Naive thymus-derived CD4-positive, alpha-beta T cell (primary cell): ENCODE measurements at regions not wholly inside any gene's neighbourhood (a gene's known extent, or its start where the extent isn't known, plus 50 kb on each side); places are given as distances from the start of the nearest gene placed in this dataset.
A peak's percentile ranks its signal among the peaks of the same experiment; 100 is the strongest.

Experiments
- ATAC-seq: fragments of 150-1000 bp; cut with Tn5 transposase; 2 replicates; pipeline ENCODE4 v1.10.0; 2021; ENCODE audit warnings: mild to moderate bottlenecking, moderate library complexity
- CTCF ChIA-PET: fragments of 350-600 bp; sonication (Branson Sonifier 250); formaldehyde crosslinking; loops from one replicate; lab custom pipeline; 2021; ENCODE audit warnings: antibody characterized with exemption; lab: Charles Lee
- POLR2A ChIA-PET: fragments of 350-600 bp; sonication (Branson Sonifier 250); formaldehyde crosslinking; loops from one replicate; lab custom pipeline; 2021; ENCODE audit warnings: antibody characterized with exemption, inconsistent platforms; lab: Charles Lee
- DNase-seq, 9 donors: peaks; one replicate each; pipeline versions ENCODE4 v3.0.0 to v3.0.0-alpha.2; 2020 to 2022; ENCODE audit warnings: mixed read lengths in 1 of 9
- H3K27ac ChIP-seq: one replicate; pipeline ENCODE4 v1.7.0; 2013; ENCODE audit warnings: mild to moderate bottlenecking, low read depth, low read length, moderate library complexity
- H3K27me3 ChIP-seq, 2 donors: one replicate each; pipeline ENCODE4 v1.7.0; 2013; ENCODE audit warnings: low read length in 2 of 2, mild to moderate bottlenecking in 2 of 2, moderate library complexity in 2 of 2; ENCODE audit not compliant: control insufficient read depth in 2 of 2, insufficient read depth in 2 of 2
- H3K36me3 ChIP-seq, 3 experiments: 1 replicate in 2 of 3; 2 replicates in 1 of 3; pipeline ENCODE4 v1.7.0; 2013; ENCODE audit warnings: low read length in 3 of 3, mild to moderate bottlenecking in 3 of 3, moderate library complexity in 1 of 3; ENCODE audit not compliant: insufficient read depth in 3 of 3, control insufficient read depth in 2 of 3
- H3K4me1 ChIP-seq, 2 donors: one replicate each; pipeline ENCODE4 v1.7.0; 2013; ENCODE audit warnings: low read length in 2 of 2, mild to moderate bottlenecking in 2 of 2, moderate library complexity in 1 of 2; ENCODE audit not compliant: control insufficient read depth in 2 of 2, insufficient read depth in 2 of 2
- H3K4me3 ChIP-seq: 2 replicates; pipeline ENCODE4 v1.7.0; 2013; ENCODE audit warnings: mild to moderate bottlenecking, low read length
- H3K9me3 ChIP-seq, 3 experiments: 1 replicate in 2 of 3; 2 replicates in 1 of 3; pipeline ENCODE4 v1.7.0; 2013; ENCODE audit warnings: low read length in 3 of 3; ENCODE audit not compliant: control insufficient read depth in 2 of 3
- H3K27ac Mint-ChIP-seq, 9 donors: one replicate each; pipeline ENCODE4 v1.8.0; 2020 to 2022; ENCODE audit warnings: mixed read lengths in 9 of 9, mild to moderate bottlenecking in 8 of 9, moderate library complexity in 5 of 9, inconsistent platforms in 2 of 9
- H3K27me3 Mint-ChIP-seq, 5 donors: one replicate each; pipeline ENCODE4 v1.8.0; 2021 to 2022; ENCODE audit warnings: mixed read lengths in 5 of 5, mild to moderate bottlenecking in 1 of 5
- H3K36me3 Mint-ChIP-seq, 5 donors: one replicate each; pipeline ENCODE4 v1.8.0; 2020 to 2022; ENCODE audit warnings: mixed read lengths in 5 of 5, mild to moderate bottlenecking in 3 of 5, inconsistent platforms in 1 of 5
- H3K4me1 Mint-ChIP-seq, 7 donors: one replicate each; pipeline ENCODE4 v1.8.0; 2020 to 2022; ENCODE audit warnings: mixed read lengths in 7 of 7, mild to moderate bottlenecking in 3 of 7, inconsistent platforms in 1 of 7
- H3K4me3 Mint-ChIP-seq, 10 donors: one replicate each; pipeline ENCODE4 v1.8.0; 2020 to 2022; ENCODE audit warnings: mild to moderate bottlenecking in 10 of 10, mixed read lengths in 10 of 10, moderate library complexity in 6 of 10, inconsistent platforms in 2 of 10
- H3K9me3 Mint-ChIP-seq, 11 donors: one replicate each; pipeline ENCODE4 v1.8.0; 2020 to 2022; ENCODE audit warnings: mixed read lengths in 11 of 11, mild to moderate bottlenecking in 4 of 11, inconsistent platforms in 1 of 11, moderate library complexity in 1 of 11
- intact Hi-C, 2 donors: fragments of 100-400 bp; cut with micrococcal nuclease; formaldehyde crosslinking; loops; one replicate each; pipeline ENCODE4 v1.15.1; 2023

DNA sequence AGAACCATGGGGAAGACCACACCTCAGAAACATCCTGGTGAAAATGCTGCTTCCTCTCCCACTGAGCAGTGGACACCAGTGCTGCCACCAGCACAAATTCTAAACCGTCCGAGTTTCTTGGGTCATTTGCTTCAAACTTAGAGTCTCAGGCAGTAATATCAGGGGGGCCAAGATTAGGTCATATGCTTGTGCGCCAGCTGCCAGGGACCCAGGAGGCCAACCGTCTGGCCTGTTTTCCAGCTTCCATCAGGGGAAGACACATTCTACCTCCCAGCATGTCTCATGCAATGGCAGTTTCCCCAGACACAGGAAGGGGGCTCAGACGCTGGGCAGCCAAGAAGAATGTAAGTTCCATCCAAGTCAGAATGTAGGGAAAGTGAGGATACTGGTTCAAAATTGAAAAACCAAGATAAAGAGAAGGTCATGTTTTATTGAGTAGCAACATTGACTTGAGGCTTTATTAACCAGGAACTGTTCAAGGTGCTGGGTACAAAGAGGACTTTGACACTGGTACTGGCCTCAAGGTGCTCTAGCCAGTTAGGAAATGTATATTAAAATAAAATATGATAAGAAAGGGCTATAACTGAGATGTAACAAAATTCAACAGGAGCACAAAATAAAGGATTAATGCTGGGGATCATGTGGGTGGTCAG, 59.7 kb upstream of the EED start:
- Histone ChIP-seq H3K9me3 (no peaks in the 10 kb centered on the region), H3K27ac (no peak overlapping the region), H3K4me1 (no peaks in the 10 kb centered on the region), H3K27me3 (no peaks in the 10 kb centered on the region), H3K36me3 (no peaks in the 10 kb centered on the region), H3K4me3 (no peak overlapping the region)
- Mint-ChIP-seq H3K9me3 (peaks cover 0 to 1% (median 0%) of the 10 kb centered on the region in 11 donors), H3K4me3 (no peak overlapping the region), H3K27me3 (peaks cover 0 to 6% (median 3%) of the 10 kb centered on the region in 5 donors), H3K4me1 (peaks cover 0 to 10% (median 0%) of the 10 kb centered on the region in 7 donors), H3K27ac (no peak overlapping the region), H3K36me3 (peaks cover 0 to 7% (median 0%) of the 10 kb centered on the region in 5 donors)
- DNase-seq: no peak
- CTCF ChIA-PET: no interaction called here
- POLR2A ChIA-PET: no interaction called here
- intact Hi-C loops: no loop called here
- ATAC-seq: no peak

DNA sequence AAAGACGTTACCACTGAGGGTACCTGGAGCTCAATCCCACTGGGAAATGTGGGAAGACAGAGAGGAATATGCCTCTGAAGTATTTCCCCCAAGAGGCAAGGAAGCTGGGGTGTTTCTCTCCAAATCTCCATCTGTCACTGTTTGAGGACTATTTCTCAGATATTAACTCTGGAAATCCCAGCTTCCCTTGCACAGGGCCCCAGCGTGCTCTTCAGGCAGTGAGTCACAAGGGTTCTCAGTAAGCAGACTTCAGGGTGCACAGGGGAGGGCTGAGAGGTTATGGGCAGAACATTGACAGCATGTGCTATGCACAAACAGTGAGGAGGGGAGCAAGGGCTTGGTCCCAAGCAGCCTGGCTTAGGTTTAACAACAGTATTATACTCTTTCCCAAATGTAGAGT, 60.9 kb upstream of the EED start:
- Histone ChIP-seq H3K27me3 (no peaks in the 10 kb centered on the region), H3K36me3 (no peaks in the 10 kb centered on the region), H3K27ac (no peak overlapping the region), H3K4me1 (no peaks in the 10 kb centered on the region), H3K4me3 (no peak overlapping the region), H3K9me3 (no peaks in the 10 kb centered on the region)
- DNase-seq (peak in 1 of 9 donors; percentile 43), ATAC-seq (peak; percentile 66)
- peaks cover 0 to 2% (median 0%) of the 10 kb centered on the region in 5 donors for H3K27me3 Mint-ChIP-seq
- peaks cover 0 to 12% (median 0%) of the 10 kb centered on the region in 7 donors for H3K4me1 Mint-ChIP-seq
- peak overlapping the region in 1 of 10 donors; percentile 56 for H3K4me3 Mint-ChIP-seq
- peaks cover 0 to 6% (median 0%) of the 10 kb centered on the region in 5 donors for H3K36me3 Mint-ChIP-seq
- intact Hi-C loops: no loop called here
- CTCF ChIA-PET: no interaction called here
- H3K27ac Mint-ChIP-seq: no peak overlapping the region
- peaks cover 0 to 3% (median 0%) of the 10 kb centered on the region in 11 donors for H3K9me3 Mint-ChIP-seq
- POLR2A ChIA-PET: no interaction called here

DNA sequence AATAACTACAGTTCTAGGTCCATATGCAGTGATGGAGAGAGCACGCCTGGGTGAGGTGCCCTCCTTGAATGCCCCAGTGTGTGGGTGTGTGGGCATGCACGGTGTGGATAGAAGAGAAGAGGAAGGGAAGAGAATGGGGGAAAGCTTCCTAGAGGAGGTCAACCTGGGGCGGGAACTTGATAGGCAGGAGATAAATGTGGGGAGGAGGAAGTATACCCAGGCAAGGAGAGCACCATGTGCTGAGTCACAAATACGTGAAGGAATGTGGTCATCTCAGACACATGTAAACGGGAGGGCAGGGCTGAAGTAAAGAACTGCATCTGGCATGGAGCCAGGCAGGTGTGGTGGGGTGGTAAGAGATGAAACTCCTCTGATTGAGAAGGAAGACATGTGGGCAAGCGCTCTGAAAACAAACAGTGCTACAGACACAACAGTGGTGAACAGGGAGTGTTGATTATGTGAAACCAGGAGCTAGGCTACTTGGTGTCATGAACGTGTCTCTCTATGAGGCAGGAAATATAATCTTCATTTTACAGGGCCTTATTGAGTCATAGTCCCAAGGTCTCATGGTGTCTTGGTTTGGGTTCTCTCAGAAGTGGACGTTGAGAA, 61.5 kb upstream of the EED start:
- H3K4me3 ChIP-seq: no peak overlapping the region

DNA sequence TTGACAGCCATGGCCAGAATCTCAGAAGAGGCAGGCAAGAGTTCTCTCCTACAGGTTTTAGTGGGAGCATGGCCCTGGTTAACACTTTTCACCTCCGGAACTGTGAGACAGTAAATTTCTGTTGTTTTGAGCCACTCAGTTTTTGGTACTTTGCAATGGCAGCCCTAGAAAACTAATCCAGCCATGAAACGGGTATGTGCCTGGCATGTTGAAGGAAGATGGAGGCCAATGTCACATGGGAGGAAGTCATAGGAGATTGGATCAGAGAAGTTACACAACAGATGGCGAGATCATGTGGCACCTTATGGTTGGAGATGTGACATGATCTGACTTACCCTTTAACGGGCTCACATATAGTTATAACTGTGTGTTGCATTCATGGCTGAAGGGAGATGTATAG, 63.2 kb upstream of the EED start:
- Histone ChIP-seq H3K4me3 (no peak overlapping the region), H3K4me1 (no peaks in the 10 kb centered on the region), H3K9me3 (no peaks in the 10 kb centered on the region), H3K27me3 (no peaks in the 10 kb centered on the region), H3K27ac (no peak overlapping the region), H3K36me3 (no peaks in the 10 kb centered on the region)
- intact Hi-C loops: no loop called here
- Mint-ChIP-seq H3K4me1 (peaks cover 0 to 20% (median 0%) of the 10 kb centered on the region in 7 donors), H3K27me3 (peaks cover 0 to under 1% (median 0%) of the 10 kb centered on the region in 5 donors), H3K4me3 (no peak overlapping the region), H3K9me3 (peaks cover 0 to 3% (median 0%) of the 10 kb centered on the region in 11 donors), H3K36me3 (peaks cover 0 to 12% (median 0%) of the 10 kb centered on the region in 5 donors), H3K27ac (no peak overlapping the region)
- ChIA-PET CTCF (no interaction called here), POLR2A (no interaction called here)
- no peak for DNase-seq
- ATAC-seq: no peak

More for the DNA sequence above, 61.5 kb upstream of the EED start:
- ChIA-PET CTCF (no interaction called here), POLR2A (no interaction called here)
- H3K27ac ChIP-seq: no peak overlapping the region
- ATAC-seq (peak; percentile 72), DNase-seq (peak in 1 of 9 donors; percentile 57)
- H3K4me1 ChIP-seq: no peaks in the 10 kb centered on the region
- peaks cover 0 to 7% (median 0%) of the 10 kb centered on the region in 5 donors for H3K36me3 Mint-ChIP-seq
- H3K9me3 Mint-ChIP-seq: peaks cover 0 to 3% (median 0%) of the 10 kb centered on the region in 11 donors
- H3K4me1 Mint-ChIP-seq: peaks cover 0 to 14% (median 0%) of the 10 kb centered on the region in 7 donors
- intact Hi-C loops: no loop called here
- H3K4me3 Mint-ChIP-seq: no peak overlapping the region
- no peaks in the 10 kb centered on the region for H3K9me3 ChIP-seq
- H3K27ac Mint-ChIP-seq: no peak overlapping the region
- H3K36me3 ChIP-seq: no peaks in the 10 kb centered on the region
- H3K27me3 Mint-ChIP-seq: no peaks in the 10 kb centered on the region
- no peaks in the 10 kb centered on the region for H3K27me3 ChIP-seq

DNA sequence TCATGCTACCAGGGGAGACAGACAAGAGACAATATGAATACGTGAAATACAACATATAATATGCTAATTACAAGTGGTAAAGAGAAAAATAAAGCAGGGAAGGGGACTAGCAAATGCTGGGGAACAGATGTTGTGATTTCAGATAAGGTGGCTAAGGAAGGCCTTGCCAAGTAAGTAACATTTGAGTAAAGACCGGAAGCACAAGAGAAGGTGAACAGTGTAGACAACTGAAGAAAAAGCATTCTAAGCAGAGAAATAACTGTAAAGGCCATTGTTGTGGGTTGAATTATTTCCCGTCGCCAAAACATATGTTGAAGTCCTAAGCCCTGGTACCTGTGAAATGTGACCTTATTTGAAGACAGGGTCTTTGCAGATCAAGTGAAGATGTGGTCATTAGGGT, 63.7 kb upstream of the EED start:
- ATAC-seq: no peak
- peaks cover 0 to 3% (median 0%) of the 10 kb centered on the region in 11 donors for H3K9me3 Mint-ChIP-seq
- intact Hi-C loops: no loop called here
- Histone ChIP-seq H3K4me3 (no peak overlapping the region), H3K9me3 (no peaks in the 10 kb centered on the region), H3K27ac (no peak overlapping the region), H3K4me1 (no peaks in the 10 kb centered on the region), H3K27me3 (no peaks in the 10 kb centered on the region), H3K36me3 (no peaks in the 10 kb centered on the region)
- H3K36me3 Mint-ChIP-seq: peaks cover 0 to 16% (median 0%) of the 10 kb centered on the region in 5 donors
- no peak overlapping the region for H3K4me3 Mint-ChIP-seq
- peaks cover 0 to 26% (median 0%) of the 10 kb centered on the region in 7 donors for H3K4me1 Mint-ChIP-seq
- CTCF ChIA-PET: no interaction called here
- H3K27me3 Mint-ChIP-seq: peaks cover 0 to 6% (median 5%) of the 10 kb centered on the region in 5 donors
- POLR2A ChIA-PET: no interaction called here
- H3K27ac Mint-ChIP-seq: no peak overlapping the region
- no peak for DNase-seq

DNA sequence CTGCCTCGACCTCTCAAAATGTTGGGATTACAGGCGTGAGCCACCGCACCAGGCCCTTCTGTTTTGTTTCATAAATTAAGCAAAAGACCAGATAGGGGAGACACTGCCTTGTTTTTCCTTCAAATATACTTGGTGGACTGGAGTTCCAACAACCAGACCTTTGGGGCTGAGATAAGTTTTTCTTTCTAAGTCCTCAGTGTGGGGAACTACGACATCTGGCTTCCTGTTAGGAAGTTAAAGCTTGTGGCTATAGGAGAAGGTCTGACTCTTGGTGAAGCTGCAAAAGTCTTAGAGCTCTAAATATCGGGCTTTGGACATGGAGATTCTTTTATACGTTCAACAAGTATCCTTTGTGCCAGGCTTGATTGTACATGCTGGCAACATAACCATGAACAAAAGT, 64.1 kb upstream of the EED start:
- no peak overlapping the region for H3K27ac ChIP-seq
- H3K9me3 ChIP-seq: no peaks in the 10 kb centered on the region
- CTCF ChIA-PET: no interaction called here
- Mint-ChIP-seq H3K4me3 (no peak overlapping the region), H3K27me3 (peaks cover 0 to 9% (median 6%) of the 10 kb centered on the region in 5 donors), H3K9me3 (peaks cover 0 to 3% (median 0%) of the 10 kb centered on the region in 11 donors), H3K4me1 (peaks cover 0 to 27% (median 0%) of the 10 kb centered on the region in 7 donors), H3K36me3 (peaks cover 0 to 16% (median 0%) of the 10 kb centered on the region in 5 donors), H3K27ac (no peak overlapping the region)
- POLR2A ChIA-PET: no interaction called here
- DNase-seq (no peak), ATAC-seq (no peak)
- H3K27me3 ChIP-seq: no peaks in the 10 kb centered on the region
- H3K36me3 ChIP-seq: no peaks in the 10 kb centered on the region
- no peaks in the 10 kb centered on the region for H3K4me1 ChIP-seq
- intact Hi-C loops: no loop called here
- H3K4me3 ChIP-seq: no peak overlapping the region
